Prostate gland (tissue), 2 donors: ENCODE measurements at regions not wholly inside any gene's neighbourhood (a gene's known extent, or its start where the extent isn't known, plus 50 kb on each side); places are given as distances from the start of the nearest gene placed in this dataset.

ENCODE experiments used
- DNase-seq: peaks from one replicate; pipeline ENCODE4 v3.0.0-alpha.2; 2019; ENCODE audit warnings: low spot score
- H3K27ac ChIP-seq, 2 donors: fragments of 200-600 bp; sonication (generic); 2 replicates each; pipeline ENCODE4 v1.5.1; 2017 to 2019
- H3K27me3 ChIP-seq: fragments of 200-600 bp; sonication (generic); replicated peaks from 2 replicates; pipeline ENCODE4 v1.5.1; 2019; ENCODE audit not compliant: insufficient read depth
- H3K36me3 ChIP-seq, 2 donors: fragments of 200-600 bp; sonication (generic); 1 replicate in 1 of 2; 2 replicates in 1 of 2; pipeline versions ENCODE4 v1.5.1 to v1.8.1; 2017 to 2019
- H3K4me1 ChIP-seq: fragments of 200-600 bp; sonication (generic); replicated peaks from 2 replicates; pipeline ENCODE4 v1.5.1; 2019
- H3K4me3 ChIP-seq, 2 donors: fragments of 200-600 bp; sonication (generic); 2 replicates each; pipeline ENCODE4 v1.5.1; 2017 to 2019
- H3K9me3 ChIP-seq: fragments of 200-600 bp; sonication (generic); 2 replicates; pipeline ENCODE4 v1.5.1; 2017
- CTCF ChIP-seq, 4 experiments: fragments of 200-600 bp in 2 of 4; fragments of 450-650 bp in 2 of 4; sonication (generic) in 2 of 4; IDR thresholded peaks; 1 replicate in 3 of 4; 2 replicates in 1 of 4; pipeline ENCODE4 v1.5.1; 2016 to 2019; ENCODE audit warnings: antibody characterized with exemption in 4 of 4, mild to moderate bottlenecking in 2 of 4, moderate library complexity in 2 of 4
- POLR2A ChIP-seq: fragments of 450-650 bp; IDR thresholded peaks from one replicate; pipeline ENCODE4 v1.6.1; 2016; ENCODE audit warnings: antibody characterized with exemption, mild to moderate bottlenecking
- POLR2AphosphoS5 ChIP-seq: sonication (generic); formaldehyde crosslinking; IDR thresholded peaks from one replicate; pipeline ENCODE4 v1.6.1; 2017; ENCODE audit warnings: antibody characterized with exemption
- WGBS: methylation state at CpG from one replicate; pipeline ENCODE4 v1.1.5; 2018; 5-methylcytosine and 5-hydroxymethylcytosine counted together
- intact Hi-C: fragments of 100-400 bp; cut with DNase I; formaldehyde crosslinking; loops from one replicate; pipeline ENCODE4 v1.14.2; 2022

- no peak overlapping the region for H3K27ac ChIP-seq
- H3K36me3 ChIP-seq: no peaks in the 10 kb centered on the region
- no peaks in the 10 kb centered on the region for H3K9me3 ChIP-seq
- no peak for DNase-seq
- no peak overlapping the region for H3K4me3 ChIP-seq
- intact Hi-C loops: no loop called here
- H3K27me3 ChIP-seq: no peaks in the 10 kb centered on the region
- WGBS: 90% methylated on average over 1 of the region's 1 CpG
- H3K4me1 ChIP-seq: no peaks in the 10 kb centered on the region
- no peak for TF ChIP-seq POLR2AphosphoS5
- no peak for TF ChIP-seq POLR2A
- TF ChIP-seq CTCF (IDR thresholded peaks at IDR 0.05): no peak
Observed at GRCh38 chr5:163609910-163610309, 104.5 kb downstream of the MAT2B start.

GRCh38 chr5:163612358-163613149 is 107.1 kb downstream of the MAT2B start:
- H3K9me3 ChIP-seq: no peaks in the 10 kb centered on the region
- H3K36me3 ChIP-seq: no peaks in the 10 kb centered on the region
- H3K4me3 ChIP-seq: no peak overlapping the region
- intact Hi-C loops: no loop called here
- H3K27me3 ChIP-seq: no peaks in the 10 kb centered on the region
- no peaks in the 10 kb centered on the region for H3K4me1 ChIP-seq
- no peak for DNase-seq
- TF ChIP-seq POLR2AphosphoS5: no peak
- TF ChIP-seq POLR2A: no peak
- no peak for TF ChIP-seq CTCF (IDR thresholded peaks at IDR 0.05)
- 67% methylated on average over 8 of the region's 8 CpGs for WGBS
- H3K27ac ChIP-seq: no peak overlapping the region

- no peaks in the 10 kb centered on the region for H3K4me1 ChIP-seq
- TF ChIP-seq CTCF (IDR thresholded peaks at IDR 0.05) (no peak), POLR2A (no peak), POLR2AphosphoS5 (no peak)
- intact Hi-C loops: no loop called here
- H3K9me3 ChIP-seq: no peaks in the 10 kb centered on the region
- 45% methylated on average over 4 of the region's 4 CpGs for WGBS
- H3K36me3 ChIP-seq: no peaks in the 10 kb centered on the region
- H3K4me3 ChIP-seq: no peak overlapping the region
- no peak for DNase-seq
- no peaks in the 10 kb centered on the region for H3K27me3 ChIP-seq
- no peak overlapping the region for H3K27ac ChIP-seq
Observed at GRCh38 chr5:163613150-163613442, 107.7 kb downstream of the MAT2B start.

- intact Hi-C loops: no loop called here
- no peak overlapping the region for H3K27ac ChIP-seq
- no peaks in the 10 kb centered on the region for H3K4me1 ChIP-seq
- H3K27me3 ChIP-seq: no peaks in the 10 kb centered on the region
- no peak for DNase-seq
- no peak overlapping the region for H3K4me3 ChIP-seq
- H3K9me3 ChIP-seq: no peaks in the 10 kb centered on the region
- TF ChIP-seq CTCF (IDR thresholded peaks at IDR 0.05) (no peak), POLR2AphosphoS5 (no peak), POLR2A (no peak)
- WGBS: 16% methylated on average over 3 of the region's 3 CpGs
- no peaks in the 10 kb centered on the region for H3K36me3 ChIP-seq
Observed at GRCh38 chr5:163614787-163615186, 109.4 kb downstream of the MAT2B start.

GRCh38 chr5:163619273-163619934 is 114.0 kb downstream of the MAT2B start:
- no peaks in the 10 kb centered on the region for H3K36me3 ChIP-seq
- DNase-seq: no peak
- H3K4me3 ChIP-seq: no peak overlapping the region
- 80% methylated on average over 3 of the region's 3 CpGs for WGBS
- H3K27ac ChIP-seq: no peak overlapping the region
- H3K9me3 ChIP-seq: no peaks in the 10 kb centered on the region
- TF ChIP-seq POLR2A: no peak
- H3K4me1 ChIP-seq: no peaks in the 10 kb centered on the region
- intact Hi-C loops: no loop called here
- H3K27me3 ChIP-seq: no peaks in the 10 kb centered on the region
